GM12892 (cell line): ENCODE measurements at regions not wholly inside any gene's neighbourhood (a gene's known extent, or its start where the extent isn't known, plus 50 kb on each side); places are given as distances from the start of the nearest gene placed in this dataset.

Experiments
- POLR2A ChIP-seq: IDR thresholded peaks from 2 replicates; pipeline ENCODE4 v1.6.1; 2011; ENCODE audit warnings: low read depth, low read length, control low read depth
- POLR2AphosphoS5 ChIP-seq: IDR thresholded peaks from 2 replicates; pipeline ENCODE4 v1.6.1; 2011; ENCODE audit warnings: low read depth, low read length, control low read depth
- TAF1 ChIP-seq: IDR thresholded peaks from 2 replicates; pipeline ENCODE4 v1.6.1; 2011; ENCODE audit warnings: low read depth, mild to moderate bottlenecking, control low read depth, low read length, borderline replicate concordance

DNA sequence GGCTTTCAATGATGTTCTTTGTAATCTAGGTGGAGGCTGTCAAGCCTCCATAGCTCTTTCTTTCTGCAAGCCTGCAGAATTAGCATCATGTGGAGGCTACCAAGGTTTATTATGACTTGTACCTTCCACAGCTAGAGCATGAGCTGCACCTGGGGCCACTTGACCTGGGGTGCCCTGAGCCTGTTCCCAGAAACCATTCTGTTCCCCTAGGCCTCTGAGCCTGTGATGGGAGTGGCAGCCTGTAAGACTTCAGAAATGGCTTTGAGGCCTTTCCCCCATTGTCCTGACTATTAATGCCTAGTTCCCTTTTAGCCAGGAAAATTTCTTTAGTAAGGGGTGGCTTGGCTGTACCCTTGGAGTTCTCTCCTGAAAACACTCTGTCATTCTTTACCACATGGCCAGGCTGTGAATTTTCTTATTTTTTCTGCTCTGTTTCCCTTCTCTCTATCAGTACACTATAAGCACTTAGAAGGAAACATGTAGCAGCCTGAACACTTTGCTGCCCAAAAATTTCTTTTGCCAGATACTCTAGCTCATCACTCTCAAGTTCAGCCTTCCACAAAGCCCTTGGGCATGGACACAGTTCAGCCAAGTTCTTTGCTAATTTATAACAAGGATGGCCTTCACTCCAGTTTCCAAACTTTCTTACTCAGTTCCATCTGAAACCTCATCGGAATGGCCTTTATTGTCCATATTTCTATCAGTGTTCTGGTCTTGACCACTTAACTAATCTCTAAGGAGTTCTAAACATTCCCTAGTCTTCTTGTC lies 61.4 kb upstream of the NR3C1 start:
- TF ChIP-seq POLR2A, result no peak
- TF ChIP-seq POLR2AphosphoS5, result no peak
- no peak for TF ChIP-seq TAF1
